ENCODE measurements at regions not wholly inside any gene's neighbourhood (a gene's known extent, or its start where the extent isn't known, plus 50 kb on each side); places are given as distances from the start of the nearest gene placed in this dataset.
A peak's percentile ranks its signal among the peaks of the same experiment; 100 is the strongest.

- DNase-seq (ENCODE audit: low spot score): peak; percentile 3
Measured at GRCh38 chr11:116642481-116642880, 130.3 kb downstream of the BUD13 start.

GRCh38 chr11:116641561-116642045, 131.2 kb downstream of the BUD13 start:
- peak; percentile 90 for DNase-seq (ENCODE audit: low spot score)

- no peak for DNase-seq (ENCODE audit: low spot score)
Measured at GRCh38 chr11:116640641-116641402, 132.0 kb downstream of the BUD13 start.

- peak; percentile 6 for DNase-seq (ENCODE audit: low spot score)
Measured at GRCh38 chr11:116638463-116638862, 134.3 kb downstream of the BUD13 start.

GRCh38 chr11:116637766-116638165, 135.0 kb downstream of the BUD13 start:
- DNase-seq (ENCODE audit: low spot score): no peak

- DNase-seq (ENCODE audit: low spot score): peak; percentile 3
Measured at GRCh38 chr11:116636341-116636929, 136.4 kb downstream of the BUD13 start.

GRCh38 chr11:116631201-116631600, 141.6 kb downstream of the BUD13 start:
- DNase-seq (ENCODE audit: low spot score): no peak

- DNase-seq (ENCODE audit: low spot score): peak; percentile 3
Measured at GRCh38 chr11:116618461-116618860, 154.3 kb downstream of the BUD13 start.

- DNase-seq (ENCODE audit: low spot score): peak; percentile 9
Measured at GRCh38 chr11:116615211-116615865, 157.4 kb downstream of the BUD13 start.

- DNase-seq (ENCODE audit: low spot score): no peak
Measured at GRCh38 chr11:116614306-116615210, 158.2 kb downstream of the BUD13 start.

- DNase-seq (ENCODE audit: low spot score): peak; percentile 69
Measured at GRCh38 chr11:116613206-116613875, 159.4 kb downstream of the BUD13 start.

GRCh38 chr11:116611998-116612620, 160.7 kb downstream of the BUD13 start:
- DNase-seq (ENCODE audit: low spot score): no peak

- peak; percentile 10 for DNase-seq (ENCODE audit: low spot score)
Measured at GRCh38 chr11:116610190-116610589, 162.6 kb downstream of the BUD13 start.

GRCh38 chr11:116607027-116607426, 165.8 kb downstream of the BUD13 start:
- no peak for DNase-seq (ENCODE audit: low spot score)

- DNase-seq (ENCODE audit: low spot score): peak; percentile 60
Measured at GRCh38 chr11:116605543-116606459, 167.0 kb downstream of the BUD13 start.

- DNase-seq (ENCODE audit: low spot score): no peak
Measured at GRCh38 chr11:116603728-116604323, 169.0 kb downstream of the BUD13 start.

- no peak for DNase-seq (ENCODE audit: low spot score)
Measured at GRCh38 chr11:116602637-116602942, 170.2 kb downstream of the BUD13 start.

GRCh38 chr11:116601814-116602636, 170.8 kb downstream of the BUD13 start:
- DNase-seq (ENCODE audit: low spot score): no peak

GRCh38 chr11:116600930-116601329, 171.9 kb downstream of the BUD13 start:
- DNase-seq (ENCODE audit: low spot score): no peak
